NCI-H187 (cell line): ENCODE measurements at regions not wholly inside any gene's neighbourhood (a gene's known extent, or its start where the extent isn't known, plus 50 kb on each side); places are given as distances from the start of the nearest gene placed in this dataset.
A peak's percentile ranks its signal among the peaks of the same experiment; 100 is the strongest.

Source experiments
- DNase-seq, 2 experiments: peaks; one replicate each; lab custom pipeline; 2025; lab: John Stamatoyannopoulos, UW

- DNase-seq = no peak
Observed at GRCh38 chr1:75984781-75985180, 52.6 kb upstream of the ASB17 start.

GRCh38 chr1:75985827-75986226 lies 53.6 kb upstream of the ASB17 start:
- DNase-seq = no peak

GRCh38 chr1:75986478-75986877 lies 54.3 kb upstream of the ASB17 start:
- no peak for DNase-seq

GRCh38 chr1:75989121-75989520 lies 56.9 kb upstream of the ASB17 start:
- DNase-seq = no peak

GRCh38 chr1:75990686-75991085 lies 58.5 kb upstream of the ASB17 start:
- no peak for DNase-seq

GRCh38 chr1:75991497-75992114 lies 59.4 kb upstream of the ASB17 start:
- peak; percentile 36 to 84 for DNase-seq

GRCh38 chr1:75992312-75992711 lies 60.1 kb upstream of the ASB17 start:
- DNase-seq = no peak

- DNase-seq = no peak
Observed at GRCh38 chr1:75993661-75994060, 61.5 kb upstream of the ASB17 start.

- no peak for DNase-seq
Observed at GRCh38 chr1:75996196-75996595, 64.0 kb upstream of the ASB17 start.

- no peak for DNase-seq
Observed at GRCh38 chr1:75999034-75999433, 66.8 kb upstream of the ASB17 start.

- no peak for DNase-seq
Observed at GRCh38 chr1:76003946-76004345, 70.6 kb upstream of the ST6GALNAC3 start.

- no peak for DNase-seq
Observed at GRCh38 chr1:76005765-76006164, 68.8 kb upstream of the ST6GALNAC3 start.

- no peak for DNase-seq
Observed at GRCh38 chr1:76006234-76006633, 68.3 kb upstream of the ST6GALNAC3 start.

GRCh38 chr1:76010802-76011201 lies 63.7 kb upstream of the ST6GALNAC3 start:
- DNase-seq = no peak

GRCh38 chr1:76012341-76013205 lies 62.0 kb upstream of the ST6GALNAC3 start:
- no peak for DNase-seq

- DNase-seq = no peak
Observed at GRCh38 chr1:76013206-76013581, 61.4 kb upstream of the ST6GALNAC3 start.

- no peak for DNase-seq
Observed at GRCh38 chr1:76015478-76016103, 59.0 kb upstream of the ST6GALNAC3 start.

GRCh38 chr1:76018045-76018444 lies 56.5 kb upstream of the ST6GALNAC3 start:
- no peak for DNase-seq

GRCh38 chr1:76021846-76022245 lies 52.7 kb upstream of the ST6GALNAC3 start:
- DNase-seq = no peak

- DNase-seq = no peak
Observed at GRCh38 chr1:76023669-76024435, 50.7 kb upstream of the ST6GALNAC3 start.
